ENCODE measurements at regions not wholly inside any gene's neighbourhood (a gene's known extent, or its start where the extent isn't known, plus 50 kb on each side); places are given as distances from the start of the nearest gene placed in this dataset.

- no peaks in the 10 kb centered on the region for H3K27me3 ChIP-seq (ENCODE audit: control insufficient read depth, insufficient read depth, low read length)
- no peaks in the 10 kb centered on the region for H3K36me3 ChIP-seq (ENCODE audit: control insufficient read depth, insufficient read depth, low read length)
- DNase-seq (ENCODE audit: low read depth): no peak
- ChIA-PET CTCF (interaction anchor here (0.9 to 1.0 kb wide), 2 partner anchors 7 to 33 kb away, joined by 3 to 4 read pairs; no protein-coding TSS in a partner anchor), POLR2A (no interaction called here)
- no peak overlapping the region for H3K4me3 ChIP-seq (ENCODE audit: low read depth, low read length)
- no peak for TF ChIP-seq CTCF (IDR thresholded peaks at IDR 0.05; ENCODE audit: insufficient read depth, low read depth, low read length)
Observed at GRCh38 chr9:134525070-134525815, 116.4 kb upstream of the COL5A1 start.

- no peaks in the 10 kb centered on the region for H3K36me3 ChIP-seq (ENCODE audit: control insufficient read depth, insufficient read depth, low read length)
- POLR2A ChIA-PET: no interaction called here
- CTCF ChIA-PET: interaction anchor here (0.9 to 1.0 kb wide), 2 partner anchors 8 to 34 kb away, joined by 3 to 4 read pairs; no protein-coding TSS in a partner anchor
- H3K4me3 ChIP-seq (ENCODE audit: low read depth, low read length): no peak overlapping the region
- no peaks in the 10 kb centered on the region for H3K27me3 ChIP-seq (ENCODE audit: control insufficient read depth, insufficient read depth, low read length)
- TF ChIP-seq CTCF (IDR thresholded peaks at IDR 0.05; ENCODE audit: insufficient read depth, low read depth, low read length): peak; percentile 50
- no peak for DNase-seq (ENCODE audit: low read depth)
Observed at GRCh38 chr9:134525841-134526583, 115.6 kb upstream of the COL5A1 start.

GRCh38 chr9:134526584-134527477 is 114.8 kb upstream of the COL5A1 start:
- Histone ChIP-seq H3K4me3 (ENCODE audit: low read depth, low read length) (no peak overlapping the region), H3K27me3 (ENCODE audit: control insufficient read depth, insufficient read depth, low read length) (no peaks in the 10 kb centered on the region), H3K36me3 (ENCODE audit: control insufficient read depth, insufficient read depth, low read length) (no peaks in the 10 kb centered on the region)
- POLR2A ChIA-PET: no interaction called here
- CTCF ChIA-PET: interaction anchor here (1.0 to 1.2 kb wide), 3 partner anchors 17 to 77 kb away, joined by 3 read pairs; no protein-coding TSS in a partner anchor
- DNase-seq (ENCODE audit: low read depth): no peak
- no peak for TF ChIP-seq CTCF (IDR thresholded peaks at IDR 0.05; ENCODE audit: insufficient read depth, low read depth, low read length)

- H3K27me3 ChIP-seq (ENCODE audit: control insufficient read depth, insufficient read depth, low read length): no peaks in the 10 kb centered on the region
- ChIA-PET CTCF (no interaction called here), POLR2A (no interaction called here)
- TF ChIP-seq CTCF (IDR thresholded peaks at IDR 0.05; ENCODE audit: insufficient read depth, low read depth, low read length): no peak
- no peak overlapping the region for H3K4me3 ChIP-seq (ENCODE audit: low read depth, low read length)
- no peaks in the 10 kb centered on the region for H3K36me3 ChIP-seq (ENCODE audit: control insufficient read depth, insufficient read depth, low read length)
- DNase-seq (ENCODE audit: low read depth): no peak
Observed at GRCh38 chr9:134530724-134531123, 110.9 kb upstream of the COL5A1 start.
